ENCODE measurements at regions not wholly inside any gene's neighbourhood (a gene's known extent, or its start where the extent isn't known, plus 50 kb on each side); places are given as distances from the start of the nearest gene placed in this dataset.

DNA sequence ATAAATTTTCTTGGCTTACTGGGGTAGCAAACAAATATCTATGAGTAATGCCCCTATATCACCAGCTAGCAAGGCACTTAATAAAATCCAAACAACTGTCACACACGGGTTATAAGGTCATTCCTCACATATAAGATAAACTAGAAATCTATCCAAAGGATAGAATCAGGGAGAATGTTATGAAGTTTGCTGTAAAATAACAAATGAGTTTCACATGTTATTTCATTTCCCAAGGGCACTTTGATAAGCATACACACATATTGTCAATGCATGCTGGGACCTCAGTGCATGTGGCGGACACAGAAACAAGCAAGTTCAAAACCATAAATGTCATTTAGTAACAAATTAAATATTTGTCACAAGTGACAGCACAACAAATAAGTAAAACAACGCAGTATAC lies 429.4 kb downstream of the GXYLT1 start:
- Histone ChIP-seq H3K79me2 (ENCODE audit: control insufficient read depth, insufficient read depth, low read length) (no peaks in the 10 kb centered on the region), H3K9me3 (replicated peaks; ENCODE audit: control insufficient read depth, insufficient read depth, low read length) (no peaks in the 10 kb centered on the region), H2AFZ (ENCODE audit: control insufficient read depth, low read depth, low read length) (no peak overlapping the region), H3K4me1 (ENCODE audit: control insufficient read depth, insufficient read depth, low read length) (no peaks in the 10 kb centered on the region), H4K20me1 (ENCODE audit: control insufficient read depth, insufficient read depth) (no peaks in the 10 kb centered on the region), H3K4me3 (no peak overlapping the region), H3K4me2 (ENCODE audit: control insufficient read depth, insufficient read depth) (no peak overlapping the region), H3K36me3 (ENCODE audit: control insufficient read depth in 2 of 2, insufficient read depth in 2 of 2, low read length in 1 of 2) (no peaks in the 10 kb centered on the region), H3K27ac (ENCODE audit: control insufficient read depth, insufficient read depth) (no peak overlapping the region), H3K9ac (ENCODE audit: control insufficient read depth, insufficient read depth, low read length) (no peak overlapping the region), H3K27me3 (replicated peaks in 1 of 2; ENCODE audit: control insufficient read depth in 2 of 2, insufficient read depth in 2 of 2, low read length in 1 of 2) (no peaks in the 10 kb centered on the region)
- ChIA-PET POLR2A (no interaction called here), RAD21 (ENCODE audit: unreplicated experiment) (no interaction called here), CTCF (no interaction called here), SMC1A (ENCODE audit: uncharacterized antibody, unreplicated experiment) (no interaction called here)
- TF ChIP-seq ZNF622 (IDR thresholded peaks at IDR 0.05) = no peak
- TF ChIP-seq SMAD1 (IDR thresholded peaks at IDR 0.05; ENCODE audit: low read depth, partially characterized antibody) = no peak
- no peak for TF ChIP-seq CREM (IDR thresholded peaks at IDR 0.05; ENCODE audit: low read depth)
- no peak for TF ChIP-seq SREBF1 (IDR thresholded peaks at IDR 0.05; ENCODE audit: low read length)
- TF ChIP-seq POLR2A (IDR thresholded peaks at IDR 0.05; ENCODE audit: low read depth, low read length) = no peak
- TF ChIP-seq ZZZ3 (IDR thresholded peaks at IDR 0.05; ENCODE audit: control insufficient read depth, insufficient read length, low read depth) = no peak
- TF ChIP-seq SREBF2 (IDR thresholded peaks at IDR 0.05; ENCODE audit: low read length) = no peak
- no peak for TF ChIP-seq PAX5 (IDR thresholded peaks at IDR 0.05; ENCODE audit: borderline replicate concordance, low read depth, low read length)
- no peak for TF ChIP-seq ZBED1 (IDR thresholded peaks at IDR 0.05; ENCODE audit: borderline replicate concordance)
- TF ChIP-seq RCOR1 (conservative IDR thresholded peaks at IDR 0.05; ENCODE audit: low read depth, low read length) = no peak
- FAIRE-seq (no peak), ATAC-seq (no peak), DNase-seq (ENCODE audit: low read depth, low spot score) (no peak)
- no TSS peak for BruUV-seq (replicated peaks)
- in situ Hi-C loops (cut with MboI) (no loop called here), intact Hi-C loops (cut with micrococcal nuclease; ENCODE audit: unreplicated experiment) (no loop called here)
- 58% methylated on average over 3 of the region's 3 CpGs for WGBS (ENCODE audit: insufficient coverage, insufficient replicate concordance, low lambda C conversion rate, missing lambda C conversion rate)

DNA sequence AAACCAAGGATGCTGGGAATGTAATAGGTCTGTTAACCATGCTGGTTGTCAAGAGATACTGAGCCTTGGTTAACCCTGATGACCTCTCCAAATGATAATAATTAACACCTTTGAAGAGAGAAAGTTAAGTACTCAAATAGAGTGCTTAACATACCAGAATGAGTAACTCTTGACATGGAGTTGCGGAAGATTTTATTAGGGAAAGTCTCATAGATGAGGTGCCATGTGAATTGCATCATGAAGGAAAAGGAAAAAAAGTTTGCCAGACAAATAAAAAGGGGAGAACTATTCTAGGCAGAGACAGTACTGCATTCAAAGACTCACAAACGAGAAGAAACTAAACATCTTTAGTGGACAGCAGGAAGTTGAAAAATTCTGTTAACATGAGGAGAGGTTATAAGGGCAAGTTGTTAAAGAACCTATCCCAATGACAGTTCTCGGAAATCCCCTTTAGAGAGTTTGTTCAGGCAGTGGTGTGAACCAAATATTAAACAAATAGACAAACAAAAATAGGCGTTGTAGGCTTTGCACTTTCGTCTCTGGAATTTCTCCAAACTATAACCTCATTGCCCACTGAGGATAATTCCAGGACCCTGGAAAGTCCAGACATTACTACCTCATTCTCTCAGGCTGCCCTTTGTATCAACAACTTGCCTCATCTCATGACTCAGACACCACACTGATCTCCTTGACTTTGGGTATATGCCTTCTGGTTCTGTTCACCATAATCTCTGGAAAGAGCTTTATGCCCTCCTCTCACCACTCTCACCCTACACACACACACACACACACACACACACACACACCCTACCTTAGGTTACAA lies 435.0 kb downstream of the GXYLT1 start:
- ChIA-PET POLR2A (no interaction called here), SMC1A (ENCODE audit: uncharacterized antibody, unreplicated experiment) (interaction anchor here (0.6 kb wide), 1 partner anchor 262 kb away, joined by 4 read pairs; no protein-coding TSS in a partner anchor), RAD21 (ENCODE audit: unreplicated experiment) (no interaction called here), CTCF (no interaction called here)
- Histone ChIP-seq H3K4me2 (ENCODE audit: control insufficient read depth, insufficient read depth) (no peak overlapping the region), H3K4me3 (no peak overlapping the region), H3K4me1 (ENCODE audit: control insufficient read depth, insufficient read depth, low read length) (no peaks in the 10 kb centered on the region), H4K20me1 (ENCODE audit: control insufficient read depth, insufficient read depth) (no peaks in the 10 kb centered on the region), H3K27ac (ENCODE audit: control insufficient read depth, insufficient read depth) (no peak overlapping the region), H3K9ac (ENCODE audit: control insufficient read depth, insufficient read depth, low read length) (no peak overlapping the region), H3K36me3 (ENCODE audit: control insufficient read depth in 2 of 2, insufficient read depth in 2 of 2, low read length in 1 of 2) (no peaks in the 10 kb centered on the region), H2AFZ (ENCODE audit: control insufficient read depth, low read depth, low read length) (no peak overlapping the region), H3K9me3 (replicated peaks; ENCODE audit: control insufficient read depth, insufficient read depth, low read length) (no peaks in the 10 kb centered on the region), H3K27me3 (replicated peaks in 1 of 2; ENCODE audit: control insufficient read depth in 2 of 2, insufficient read depth in 2 of 2, low read length in 1 of 2) (no peaks in the 10 kb centered on the region), H3K79me2 (ENCODE audit: control insufficient read depth, insufficient read depth, low read length) (no peaks in the 10 kb centered on the region)
- TF ChIP-seq ZBED1 (IDR thresholded peaks at IDR 0.05; ENCODE audit: borderline replicate concordance) (no peak), NR2F1 (conservative IDR thresholded peaks at IDR 0.05) (peak; percentile 49)
- no peak for DNase-seq (ENCODE audit: low read depth, low spot score)
- 26% methylated on average over 5 of the region's 5 CpGs for WGBS (ENCODE audit: insufficient coverage, insufficient replicate concordance, low lambda C conversion rate, missing lambda C conversion rate)
- no peak for FAIRE-seq
- in situ Hi-C loops (cut with MboI) = no loop called here
- ATAC-seq = peak; percentile 19; the same call in 1 of the 3 replicates
- intact Hi-C loops (cut with micrococcal nuclease; ENCODE audit: unreplicated experiment) = no loop called here
- no TSS peak for BruUV-seq (replicated peaks)

All from GM12878 (cell line).